Thoracic aorta (tissue), 2 donors: ENCODE measurements at regions not wholly inside any gene's neighbourhood (a gene's known extent, or its start where the extent isn't known, plus 50 kb on each side); places are given as distances from the start of the nearest gene placed in this dataset.
"Not testable (repeated sequence)": the region's sequence is repeated elsewhere in the genome, so short reads cannot be mapped to it uniquely, and the experiment has no call there.

Experiments used
- ATAC-seq: fragments of 150-250 bp; one replicate; pipeline ENCODE4 v1.8.0; 2017; ENCODE audit warnings: low read depth; ENCODE audit not compliant: insufficient number of reproducible peaks, low FRiP score
- DNase-seq: peaks from one replicate; pipeline ENCODE4 v3.0.0-alpha.2; 2020; ENCODE audit warnings: low spot score
- H3K27ac ChIP-seq, 2 donors: fragments of 200-600 bp; sonication (generic); 1 replicate in 1 of 2; 2 replicates in 1 of 2; pipeline ENCODE4 v1.5.1; 2016; ENCODE audit warnings: mild to moderate bottlenecking in 2 of 2, moderate library complexity in 2 of 2
- H3K27me3 ChIP-seq: fragments of 200-600 bp; sonication (generic); replicated peaks from 2 replicates; pipeline ENCODE4 v1.6.0; 2016; ENCODE audit warnings: mild to moderate bottlenecking; ENCODE audit not compliant: insufficient read depth
- H3K36me3 ChIP-seq: fragments of 200-600 bp; sonication (generic); one replicate; pipeline ENCODE4 v1.5.1; 2016
- H3K4me1 ChIP-seq, 2 donors: fragments of 200-600 bp; sonication (generic); 1 replicate in 1 of 2; 2 replicates in 1 of 2; pipeline versions ENCODE4 v1.5.1 to v1.6.0; 2016; ENCODE audit warnings: low read depth in 2 of 2, mild to moderate bottlenecking in 1 of 2; ENCODE audit not compliant: control insufficient read depth in 1 of 2
- H3K4me3 ChIP-seq: fragments of 200-600 bp; sonication (generic); 2 replicates; pipeline ENCODE4 v1.5.1; 2016; ENCODE audit warnings: mild to moderate bottlenecking
- H3K9me3 ChIP-seq: fragments of 200-600 bp; sonication (generic); 2 replicates; pipeline ENCODE4 v1.5.1; 2016
- TF ChIP-seq, protein P1 (sequence below): fragments of 200-600 bp; sonication (generic); IDR thresholded peaks from one replicate; pipeline ENCODE4 v1.5.1; 2019; ENCODE audit warnings: antibody characterized with exemption

DNA sequence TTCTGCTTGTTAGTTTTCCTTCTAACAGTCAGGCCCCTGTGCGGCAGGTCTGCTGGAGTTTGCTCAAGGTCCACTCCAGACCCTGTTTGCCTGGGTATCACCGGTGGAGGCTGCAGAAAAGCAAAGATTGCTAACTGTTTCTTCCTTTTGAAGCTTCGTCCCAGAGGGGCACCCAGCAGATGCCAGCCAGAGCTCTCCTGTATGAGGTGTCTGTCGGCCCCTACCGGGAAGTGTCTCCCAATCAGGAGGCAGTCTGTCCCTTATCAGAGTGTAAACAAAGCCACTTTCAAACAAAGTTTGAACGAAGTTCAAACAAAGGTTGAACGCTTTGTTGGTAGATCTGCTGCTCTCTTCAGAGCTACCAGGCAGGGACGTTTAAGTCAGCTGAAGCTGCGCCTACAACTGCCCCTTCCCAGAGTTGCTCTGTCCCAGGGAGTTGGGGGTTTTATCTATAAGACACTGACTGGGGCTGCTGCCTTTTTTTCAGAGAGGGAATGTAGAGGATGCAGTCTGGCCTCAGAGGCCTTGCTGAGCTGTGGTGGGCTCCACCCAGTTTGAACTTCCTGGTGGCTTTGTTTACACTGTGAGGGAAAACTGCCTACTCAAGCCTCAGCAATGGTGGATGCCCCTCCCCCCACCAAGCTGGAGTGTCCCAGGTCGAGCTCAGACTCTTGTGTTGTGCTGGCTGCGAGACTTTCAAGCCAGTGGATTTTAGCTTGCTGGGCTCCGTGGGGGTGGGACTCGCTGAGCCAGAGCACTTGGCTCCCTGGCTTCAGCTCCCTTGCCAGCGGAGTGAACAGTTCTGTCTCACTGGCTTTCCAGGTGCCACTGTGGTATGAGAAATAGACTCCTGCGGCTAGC lies 401.8 kb downstream of the SRGAP2C start:
- DNase-seq, result no peak
- H3K27ac ChIP-seq, result no peak overlapping the region
- no peaks in the 10 kb centered on the region for H3K36me3 ChIP-seq
- ATAC-seq, result no peak
- no peaks in the 10 kb centered on the region for H3K4me1 ChIP-seq
- H3K9me3 ChIP-seq, result peaks cover 4% of the 10 kb centered on the region
- no peak overlapping the region for H3K4me3 ChIP-seq
- H3K27me3 ChIP-seq, result no peaks in the 10 kb centered on the region
- TF ChIP-seq, protein P1, sequence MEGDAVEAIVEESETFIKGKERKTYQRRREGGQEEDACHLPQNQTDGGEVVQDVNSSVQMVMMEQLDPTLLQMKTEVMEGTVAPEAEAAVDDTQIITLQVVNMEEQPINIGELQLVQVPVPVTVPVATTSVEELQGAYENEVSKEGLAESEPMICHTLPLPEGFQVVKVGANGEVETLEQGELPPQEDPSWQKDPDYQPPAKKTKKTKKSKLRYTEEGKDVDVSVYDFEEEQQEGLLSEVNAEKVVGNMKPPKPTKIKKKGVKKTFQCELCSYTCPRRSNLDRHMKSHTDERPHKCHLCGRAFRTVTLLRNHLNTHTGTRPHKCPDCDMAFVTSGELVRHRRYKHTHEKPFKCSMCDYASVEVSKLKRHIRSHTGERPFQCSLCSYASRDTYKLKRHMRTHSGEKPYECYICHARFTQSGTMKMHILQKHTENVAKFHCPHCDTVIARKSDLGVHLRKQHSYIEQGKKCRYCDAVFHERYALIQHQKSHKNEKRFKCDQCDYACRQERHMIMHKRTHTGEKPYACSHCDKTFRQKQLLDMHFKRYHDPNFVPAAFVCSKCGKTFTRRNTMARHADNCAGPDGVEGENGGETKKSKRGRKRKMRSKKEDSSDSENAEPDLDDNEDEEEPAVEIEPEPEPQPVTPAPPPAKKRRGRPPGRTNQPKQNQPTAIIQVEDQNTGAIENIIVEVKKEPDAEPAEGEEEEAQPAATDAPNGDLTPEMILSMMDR, result no peak

DNA sequence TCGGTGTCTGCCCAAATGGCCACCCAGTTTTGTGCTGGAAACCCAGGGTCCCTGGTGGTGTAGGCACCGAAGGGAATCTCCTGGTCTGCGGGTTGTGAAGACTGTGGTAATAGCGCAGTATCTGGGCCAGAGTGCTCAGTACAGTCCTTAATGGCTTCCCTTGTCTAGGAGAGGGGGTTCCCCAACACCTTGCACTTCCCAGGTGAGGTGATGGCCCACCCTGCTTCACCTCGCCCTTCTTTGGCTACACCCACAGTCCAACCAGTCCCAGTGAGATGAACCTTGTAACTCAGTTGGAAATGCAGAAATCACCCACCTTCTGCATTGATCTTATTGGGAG lies 402.4 kb downstream of the SRGAP2C start:
- Histone ChIP-seq H3K27ac (no peak overlapping the region), H3K4me1 (no peaks in the 10 kb centered on the region), H3K36me3 (no peaks in the 10 kb centered on the region), H3K4me3 (no peak overlapping the region), H3K9me3 (peaks cover 3% of the 10 kb centered on the region), H3K27me3 (no peaks in the 10 kb centered on the region)
- ATAC-seq (no peak), DNase-seq (no peak)
- TF ChIP-seq, protein P1, result no peak

DNA sequence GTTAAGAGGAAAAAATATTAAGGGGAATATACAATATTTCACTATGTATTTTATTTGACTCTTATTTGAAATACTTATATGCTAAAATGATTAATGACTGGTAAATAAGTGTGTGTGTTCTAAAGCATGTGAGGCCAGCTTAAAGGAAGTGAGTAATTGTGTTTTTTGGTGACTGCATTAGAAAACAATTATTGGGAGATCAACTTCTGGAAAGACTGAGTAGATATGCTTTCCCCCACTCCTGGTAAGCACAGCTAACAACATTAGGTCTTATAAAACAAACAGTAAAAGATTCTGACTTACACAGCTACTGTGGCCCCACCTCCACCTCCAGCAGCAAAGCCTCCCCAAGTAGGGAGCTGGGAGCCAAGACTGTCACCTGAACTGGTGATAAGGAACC lies 403.0 kb downstream of the SRGAP2C start:
- Histone ChIP-seq H3K4me1 (no peaks in the 10 kb centered on the region), H3K9me3 (no peaks in the 10 kb centered on the region), H3K27ac (no peak overlapping the region), H3K36me3 (no peaks in the 10 kb centered on the region), H3K27me3 (no peaks in the 10 kb centered on the region), H3K4me3 (no peak overlapping the region)
- no peak for ATAC-seq
- DNase-seq, result no peak
- TF ChIP-seq, protein P1, result no peak

DNA sequence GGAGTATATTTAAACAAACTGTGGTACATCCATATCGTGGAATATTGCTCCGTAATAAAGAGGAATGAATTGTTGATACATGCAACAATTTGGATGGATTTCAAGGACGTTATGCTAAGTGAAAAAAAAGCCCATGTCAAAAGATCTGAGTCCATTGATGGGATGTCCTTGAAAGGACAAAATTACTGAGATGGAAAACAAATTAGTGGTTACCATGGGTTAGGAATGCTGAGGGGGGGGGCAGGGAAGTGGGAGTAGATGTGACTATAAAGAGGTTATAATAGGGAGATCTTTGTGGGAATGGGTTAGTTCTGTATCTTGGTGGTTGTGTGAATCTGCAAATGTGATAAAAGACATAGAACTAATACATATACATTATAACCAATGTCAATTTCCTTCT lies 409.3 kb downstream of the SRGAP2C start:
- Histone ChIP-seq H3K4me1 (no peaks in the 10 kb centered on the region), H3K27ac (no peak overlapping the region), H3K36me3 (no peaks in the 10 kb centered on the region), H3K27me3 (no peaks in the 10 kb centered on the region), H3K9me3 (no peaks in the 10 kb centered on the region), H3K4me3 (no peak overlapping the region)
- TF ChIP-seq, protein P1, result no peak
- ATAC-seq (no peak), DNase-seq (no peak)

DNA sequence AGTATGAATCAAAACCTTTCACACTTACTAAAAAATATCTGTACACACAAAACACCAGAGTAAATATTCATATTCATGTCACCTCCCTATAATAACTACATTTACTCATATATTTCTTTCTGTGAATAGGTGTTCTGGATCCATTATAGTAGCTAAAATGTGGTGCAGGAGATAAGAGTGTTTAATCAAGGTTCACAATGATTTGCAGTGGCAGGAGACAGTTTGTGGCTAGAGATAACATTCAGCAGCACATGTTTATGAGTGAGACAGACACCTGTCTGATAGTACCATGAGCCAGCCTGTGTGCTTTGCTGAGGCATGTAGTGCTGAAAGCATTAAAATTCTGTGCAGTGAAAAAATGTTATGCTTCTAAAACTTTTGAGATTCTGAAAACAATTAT lies 410.3 kb downstream of the SRGAP2C start:
- H3K9me3 ChIP-seq, result no peaks in the 10 kb centered on the region
- H3K4me1 ChIP-seq, result no peaks in the 10 kb centered on the region
- no peak overlapping the region for H3K4me3 ChIP-seq
- no peak for ATAC-seq
- no peaks in the 10 kb centered on the region for H3K36me3 ChIP-seq
- no peak for DNase-seq
- H3K27me3 ChIP-seq, result no peaks in the 10 kb centered on the region
- no peak overlapping the region for H3K27ac ChIP-seq
- TF ChIP-seq, protein P1, result no peak

DNA sequence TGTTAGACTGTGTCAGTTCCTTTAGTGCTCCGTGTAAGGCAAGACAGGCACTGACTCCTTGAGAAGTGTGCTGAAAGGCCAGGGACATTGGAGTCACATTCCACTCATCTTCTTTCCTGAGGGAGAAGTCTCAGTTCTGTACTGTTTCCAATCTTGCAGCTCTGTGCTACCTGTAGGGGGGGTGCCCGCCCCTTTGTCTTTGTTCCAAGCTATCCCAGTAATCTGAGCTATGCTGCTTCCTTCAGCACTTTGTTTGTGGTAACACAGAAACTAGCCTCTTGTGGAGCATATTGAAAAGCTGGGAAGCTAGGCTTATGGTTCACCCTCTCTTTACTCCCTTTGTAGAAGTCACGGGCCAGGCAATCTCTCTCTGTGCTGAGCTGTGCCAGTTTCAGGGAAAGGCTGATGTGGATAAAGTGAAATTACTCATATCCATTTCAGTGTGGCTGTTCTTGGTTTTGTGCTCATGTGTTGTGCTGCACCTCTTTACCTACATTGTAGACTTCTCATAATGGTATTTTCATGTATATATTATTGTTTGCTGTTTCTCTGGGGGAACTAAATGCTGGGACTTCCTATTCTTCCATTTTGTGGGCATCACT lies 420.2 kb downstream of the SRGAP2C start:
- H3K4me1 ChIP-seq, DNase-seq, H3K9me3 ChIP-seq, ATAC-seq, H3K27me3 ChIP-seq, H3K4me3 ChIP-seq, H3K27ac ChIP-seq, H3K36me3 ChIP-seq: not testable (repeated sequence)

DNA sequence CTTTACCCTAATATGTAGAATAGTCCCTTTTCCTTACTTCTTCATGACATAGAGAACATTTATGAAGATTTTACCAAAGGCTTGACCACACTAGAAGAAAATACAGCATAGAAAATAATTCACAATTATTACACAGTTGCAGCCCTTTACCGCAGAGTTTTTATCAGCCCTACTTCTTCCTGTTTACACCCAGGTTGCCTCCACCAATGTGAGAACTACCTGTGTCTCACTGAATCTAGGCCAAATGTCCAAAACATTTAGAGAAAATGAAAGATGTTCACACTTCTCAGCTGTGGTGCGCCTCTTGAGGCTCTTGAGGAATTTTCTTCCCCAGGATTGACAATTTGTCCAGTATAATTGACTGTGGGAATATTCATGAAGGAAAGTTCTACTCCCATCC lies 422.7 kb downstream of the SRGAP2C start:
- H3K9me3 ChIP-seq, H3K27me3 ChIP-seq, H3K4me1 ChIP-seq, H3K27ac ChIP-seq, H3K36me3 ChIP-seq, H3K4me3 ChIP-seq, DNase-seq, ATAC-seq: not testable (repeated sequence)
